NCI-H146 (cell line): ENCODE measurements at regions not wholly inside any gene's neighbourhood (a gene's known extent, or its start where the extent isn't known, plus 50 kb on each side); places are given as distances from the start of the nearest gene placed in this dataset.
"Not testable (repeated sequence)": the region's sequence is repeated elsewhere in the genome, so short reads cannot be mapped to it uniquely, and the experiment has no call there.

Experiments used
- DNase-seq: peaks from one replicate; lab custom pipeline; 2025; lab: John Stamatoyannopoulos, UW

GRCh38 chr19:28469544-28469943 is 743.4 kb downstream of the UQCRFS1 start:
- DNase-seq: no peak

DNA sequence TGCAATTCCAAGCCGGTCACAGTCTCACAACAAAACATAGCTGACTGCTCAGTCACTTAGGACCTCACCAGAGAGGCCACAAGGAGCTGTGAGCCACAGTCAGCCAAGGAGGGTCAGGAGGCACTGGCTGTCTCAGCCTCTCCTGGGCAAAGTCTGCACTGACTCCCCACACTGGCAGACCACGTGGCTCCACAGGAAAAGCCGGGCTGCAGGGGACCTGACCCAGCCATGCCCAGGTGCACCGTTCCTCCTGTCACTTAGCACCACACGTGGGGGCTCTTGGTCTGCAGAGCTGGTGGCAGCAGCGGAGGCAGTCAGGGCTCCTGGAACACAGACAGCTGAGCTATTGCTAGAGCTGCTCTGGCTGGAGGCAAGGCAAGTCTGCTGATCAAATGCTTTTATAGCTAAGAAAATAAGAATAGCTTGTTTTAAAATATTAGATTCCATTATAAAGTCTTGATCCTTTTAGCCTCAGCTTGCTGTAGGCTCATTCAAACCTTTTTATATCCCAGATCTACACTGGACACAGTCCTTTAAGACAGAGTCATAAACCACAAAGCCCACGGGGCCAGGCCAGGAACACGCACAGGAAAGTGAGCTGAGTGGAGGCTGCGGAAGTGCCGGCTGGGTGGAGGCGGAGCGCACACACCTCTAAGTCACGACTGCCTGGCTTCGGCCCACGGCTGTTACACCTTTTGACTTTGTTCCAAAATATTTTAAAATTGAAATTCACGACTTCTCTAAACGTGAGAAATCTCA is 744.1 kb downstream of the UQCRFS1 start:
- no peak for DNase-seq

DNA sequence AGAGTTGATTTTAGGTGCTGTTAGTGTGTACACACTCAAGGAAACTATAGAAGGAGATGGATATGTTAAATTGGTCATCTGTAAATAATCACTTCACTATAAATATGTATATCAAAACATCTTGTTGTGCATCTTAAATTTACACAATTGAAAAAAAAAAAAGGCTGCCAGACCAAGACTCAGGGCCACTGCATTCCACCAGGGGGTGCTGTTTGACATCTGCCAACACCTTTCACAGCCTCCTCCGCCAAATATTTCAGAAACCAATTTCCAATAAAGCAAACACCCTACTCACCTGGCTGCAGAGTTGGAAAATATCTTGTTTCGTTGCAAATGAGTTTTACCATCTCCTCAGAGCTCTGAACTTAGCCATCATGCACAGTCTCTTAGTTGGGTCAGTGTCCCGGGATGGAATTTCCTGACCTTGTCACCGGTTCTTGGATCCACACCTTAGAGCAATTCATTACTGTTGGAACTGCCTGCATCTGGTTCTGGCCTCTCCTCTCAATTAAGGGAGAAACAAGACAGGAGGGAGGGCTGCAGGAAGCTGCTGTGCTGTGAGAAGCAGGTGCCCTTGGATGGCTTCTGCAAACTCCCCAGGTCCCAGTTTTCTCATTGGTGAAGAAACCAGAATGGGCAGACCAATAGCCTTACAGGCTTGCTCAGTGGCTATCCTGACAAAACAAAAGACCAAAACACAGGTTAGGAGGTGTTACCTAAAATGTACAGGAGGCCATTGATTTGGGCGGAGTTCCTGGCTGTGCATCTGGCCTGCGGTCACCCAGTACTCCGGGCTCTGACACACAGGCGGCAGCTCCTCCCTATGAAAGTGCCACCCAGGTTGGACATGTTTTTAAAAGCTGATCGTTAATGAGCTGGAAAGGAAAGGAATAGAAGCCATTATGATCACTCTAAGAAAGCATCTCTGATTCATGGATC is 746.6 kb downstream of the UQCRFS1 start:
- peak; percentile 40 for DNase-seq

GRCh38 chr19:28465371-28466086 is 747.4 kb downstream of the UQCRFS1 start:
- DNase-seq: no peak

GRCh38 chr19:28463493-28464053 is 749.4 kb downstream of the UQCRFS1 start:
- DNase-seq: no peak

GRCh38 chr19:28457620-28458019 is 755.3 kb downstream of the UQCRFS1 start:
- no peak for DNase-seq

GRCh38 chr19:28456708-28457320 is 756.1 kb downstream of the UQCRFS1 start:
- DNase-seq: no peak

- no peak for DNase-seq
These were observed 756.7 kb downstream of the UQCRFS1 start for GRCh38 chr19:28456252-28456651.

- no peak for DNase-seq
These were observed 758.9 kb downstream of the UQCRFS1 start for GRCh38 chr19:28454083-28454482.

DNA sequence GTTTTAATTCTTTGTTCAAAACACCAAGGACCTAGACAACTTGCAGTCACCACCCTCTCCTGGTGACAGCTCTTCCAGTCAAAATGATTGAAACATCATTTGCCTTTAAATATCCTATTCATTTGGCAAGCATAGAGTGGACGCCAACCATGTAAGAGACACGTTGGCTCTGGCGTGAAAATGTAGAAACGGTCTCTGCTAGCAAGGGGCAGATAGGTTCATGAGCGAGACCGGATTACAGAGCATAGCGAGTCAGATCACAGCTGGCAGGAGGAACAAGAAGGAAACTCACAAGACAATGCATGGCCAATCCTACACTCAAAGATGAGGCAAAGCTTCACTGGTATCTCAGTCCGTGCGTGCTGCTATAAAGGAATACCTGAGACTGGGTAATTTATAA is 759.5 kb downstream of the UQCRFS1 start:
- no peak for DNase-seq

- DNase-seq: no peak
These were observed 763.1 kb downstream of the UQCRFS1 start for GRCh38 chr19:28449803-28450202.

GRCh38 chr19:28446511-28446910 is 766.4 kb downstream of the UQCRFS1 start:
- DNase-seq: no peak

GRCh38 chr19:28445826-28446225 is 767.1 kb downstream of the UQCRFS1 start:
- no peak for DNase-seq

GRCh38 chr19:28444362-28444761 is 768.6 kb downstream of the UQCRFS1 start:
- DNase-seq: no peak

- no peak for DNase-seq
These were observed 769.6 kb downstream of the UQCRFS1 start for GRCh38 chr19:28443361-28443760.

DNA sequence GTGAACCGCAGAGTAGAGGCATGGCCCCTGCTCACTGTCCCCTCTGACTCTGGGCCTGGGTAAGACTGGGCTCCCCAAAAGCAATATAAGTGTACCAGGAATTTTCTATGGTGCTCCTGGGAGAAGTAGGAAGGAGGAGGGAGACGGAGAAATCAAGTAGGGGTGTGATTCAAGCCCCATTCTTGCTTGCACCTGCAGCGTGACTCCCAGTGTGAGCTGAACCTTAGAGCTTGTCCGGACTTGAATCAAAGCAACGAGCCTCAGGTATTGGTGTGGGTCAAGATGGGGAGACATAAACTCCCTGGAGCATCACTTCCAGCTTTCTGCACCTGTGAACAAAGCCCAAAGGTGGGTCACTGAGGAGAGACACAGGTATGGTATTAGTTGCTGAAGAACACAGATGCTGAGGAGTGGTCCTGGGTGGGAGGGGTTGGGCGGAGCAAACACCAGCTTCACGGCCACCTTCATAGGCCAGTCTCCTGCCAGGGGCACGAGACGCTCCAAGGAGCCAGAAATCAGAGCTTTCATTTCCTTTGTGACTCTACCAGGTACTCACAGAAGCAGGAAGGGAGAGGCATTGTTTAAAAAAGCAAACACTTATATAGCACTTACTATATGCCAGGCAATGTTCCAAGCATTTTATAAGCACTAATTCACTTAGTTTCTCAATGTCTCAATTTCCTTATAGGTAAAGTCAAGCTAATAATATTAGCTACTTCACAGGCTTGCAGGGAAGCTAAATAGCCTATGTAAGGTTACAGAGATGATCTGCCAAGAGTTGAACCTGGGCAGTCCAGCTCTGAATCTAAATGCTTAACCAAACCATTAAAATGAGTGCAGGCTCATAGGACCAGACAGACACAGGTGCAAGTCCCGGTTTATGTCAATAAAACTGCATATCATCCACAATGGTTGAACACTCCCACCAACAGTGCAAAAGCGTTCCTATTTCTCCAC is 775.3 kb downstream of the UQCRFS1 start:
- DNase-seq: no peak

- DNase-seq: no peak
These were observed 776.6 kb downstream of the UQCRFS1 start for GRCh38 chr19:28436320-28436719.

DNA sequence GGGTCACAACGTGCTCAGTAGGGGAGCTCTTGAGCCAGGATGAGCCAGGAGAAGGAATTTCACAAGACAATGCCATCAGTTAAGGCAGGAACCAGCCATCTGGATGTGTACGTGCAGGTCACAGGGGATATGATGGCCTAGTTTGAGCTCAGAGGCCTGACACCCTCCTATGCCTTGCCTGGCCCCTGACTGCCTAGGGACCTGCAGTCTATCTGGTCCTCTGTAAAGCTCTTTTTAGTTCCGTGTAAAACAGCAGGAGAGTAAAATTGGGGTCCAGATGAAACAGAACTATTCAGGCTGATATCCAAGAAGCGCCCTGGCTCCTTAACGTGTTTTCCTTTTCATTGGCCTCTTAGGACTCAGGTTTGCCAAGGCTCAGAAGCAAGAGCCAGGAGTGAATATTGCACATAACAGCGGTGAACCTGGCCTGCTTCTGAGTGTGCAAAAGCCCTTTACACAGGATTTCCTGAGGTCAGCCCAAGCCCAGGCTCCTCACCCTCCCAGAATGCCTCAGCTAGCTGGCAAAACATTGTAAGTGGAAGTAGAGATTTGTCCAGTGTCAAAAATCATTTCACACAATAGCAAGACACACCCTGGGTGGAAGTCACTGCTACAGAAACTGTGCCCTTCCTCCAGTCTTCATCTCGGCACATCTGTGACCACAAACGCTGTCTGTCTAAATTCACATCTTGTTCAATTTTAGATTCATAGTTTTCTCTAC is 777.2 kb downstream of the UQCRFS1 start:
- no peak for DNase-seq

GRCh38 chr19:28434794-28435193 is 778.2 kb downstream of the UQCRFS1 start:
- not testable (repeated sequence) for DNase-seq

DNA sequence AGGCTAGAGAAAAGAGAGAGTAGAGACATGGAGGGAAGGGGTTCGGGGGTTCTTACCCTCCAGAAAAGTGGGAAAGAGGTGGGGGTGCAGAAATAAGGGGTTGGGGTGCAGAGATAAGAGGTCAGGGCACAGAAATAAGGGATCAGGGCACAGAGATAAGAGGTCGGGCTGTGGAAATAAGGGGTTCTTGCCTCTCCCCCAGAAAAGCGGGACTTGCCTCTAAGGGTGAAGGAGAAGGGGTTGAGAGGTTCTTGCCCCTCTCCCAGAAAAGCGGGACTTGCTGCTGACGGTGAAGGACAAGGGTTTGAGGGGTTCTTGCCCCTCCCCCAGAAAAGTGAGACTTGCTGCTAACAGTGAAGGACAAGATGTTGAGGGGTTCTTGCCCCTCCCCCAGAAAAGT is 778.6 kb downstream of the UQCRFS1 start:
- not testable (repeated sequence) for DNase-seq
